Thyroid gland (tissue), 4 donors: ENCODE measurements at regions not wholly inside any gene's neighbourhood (a gene's known extent, or its start where the extent isn't known, plus 50 kb on each side); places are given as distances from the start of the nearest gene placed in this dataset.
"Not testable (repeated sequence)": the region's sequence is repeated elsewhere in the genome, so short reads cannot be mapped to it uniquely, and the experiment has no call there.

Source experiments
- DNase-seq, 2 donors: peaks; one replicate each; pipeline ENCODE4 v3.0.0-alpha.2; 2019
- H3K27ac ChIP-seq, 3 donors: fragments of 200-600 bp; sonication (generic); 1 replicate in 2 of 3; 2 replicates in 1 of 3; pipeline ENCODE4 v1.5.1; 2016 to 2019; ENCODE audit warnings: mild to moderate bottlenecking in 1 of 3, moderate library complexity in 1 of 3
- H3K27me3 ChIP-seq: fragments of 200-600 bp; sonication (generic); one replicate; pipeline ENCODE4 v1.5.1; 2019
- H3K36me3 ChIP-seq, 2 donors: fragments of 200-600 bp; sonication (generic); one replicate each; pipeline ENCODE4 v1.5.1; 2016 to 2019
- H3K4me1 ChIP-seq, 2 donors: fragments of 200-600 bp; sonication (generic); one replicate each; pipeline ENCODE4 v1.5.1; 2017 to 2019
- H3K4me3 ChIP-seq, 3 donors: fragments of 200-600 bp; sonication (generic); replicated peaks in 1 of 3; 1 replicate in 2 of 3; 2 replicates in 1 of 3; pipeline ENCODE4 v1.5.1; 2016; ENCODE audit warnings: mild to moderate bottlenecking in 1 of 3
- H3K9me3 ChIP-seq: fragments of 200-600 bp; sonication (generic); one replicate; pipeline ENCODE4 v1.5.1; 2017
- POLR2A ChIP-seq, 2 donors: fragments of 450-650 bp; IDR thresholded peaks; one replicate each; pipeline ENCODE4 v1.6.1; 2017; ENCODE audit warnings: antibody characterized with exemption in 2 of 2, mild to moderate bottlenecking in 2 of 2, moderate library complexity in 1 of 2
- WGBS, 2 donors: methylation state at CpG; one replicate each; pipeline ENCODE4 v1.1.5; 2017; 5-methylcytosine and 5-hydroxymethylcytosine counted together
- intact Hi-C: fragments of 100-400 bp; cut with DNase I; formaldehyde crosslinking; loops from one replicate; pipeline ENCODE4 v1.15.1; 2023
- TF ChIP-seq, protein P1 (sequence below), 6 experiments: fragments of 200-600 bp in 3 of 6; fragments of 450-650 bp in 3 of 6; sonication (generic) in 3 of 6; IDR thresholded peaks; one replicate each; pipeline ENCODE4 v1.5.1; 2016 to 2019; ENCODE audit warnings: antibody characterized with exemption in 6 of 6, mild to moderate bottlenecking in 2 of 6, inconsistent platforms in 1 of 6, moderate library complexity in 1 of 6

DNA sequence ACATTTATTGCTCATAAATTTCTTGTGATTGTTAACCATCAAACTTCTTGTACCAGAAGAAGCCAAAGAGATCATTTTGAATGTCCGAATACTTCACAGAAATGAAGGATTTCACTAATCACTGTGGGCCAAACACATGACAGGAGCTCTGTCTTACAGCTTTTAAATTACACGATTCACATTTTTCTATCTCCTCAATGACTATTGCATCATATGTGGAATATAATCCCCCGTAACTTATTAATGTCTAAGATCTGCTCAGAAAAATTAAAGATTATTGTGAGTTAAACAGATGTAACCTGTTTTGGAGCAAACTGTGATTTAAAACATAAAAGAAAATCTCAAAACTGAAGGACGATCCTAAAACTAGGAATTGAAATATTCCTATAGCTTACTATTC lies 645.2 kb upstream of the COX7C start:
- no peaks in the 10 kb centered on the region for H3K27me3 ChIP-seq
- DNase-seq = no peak
- TF ChIP-seq, protein P1, sequence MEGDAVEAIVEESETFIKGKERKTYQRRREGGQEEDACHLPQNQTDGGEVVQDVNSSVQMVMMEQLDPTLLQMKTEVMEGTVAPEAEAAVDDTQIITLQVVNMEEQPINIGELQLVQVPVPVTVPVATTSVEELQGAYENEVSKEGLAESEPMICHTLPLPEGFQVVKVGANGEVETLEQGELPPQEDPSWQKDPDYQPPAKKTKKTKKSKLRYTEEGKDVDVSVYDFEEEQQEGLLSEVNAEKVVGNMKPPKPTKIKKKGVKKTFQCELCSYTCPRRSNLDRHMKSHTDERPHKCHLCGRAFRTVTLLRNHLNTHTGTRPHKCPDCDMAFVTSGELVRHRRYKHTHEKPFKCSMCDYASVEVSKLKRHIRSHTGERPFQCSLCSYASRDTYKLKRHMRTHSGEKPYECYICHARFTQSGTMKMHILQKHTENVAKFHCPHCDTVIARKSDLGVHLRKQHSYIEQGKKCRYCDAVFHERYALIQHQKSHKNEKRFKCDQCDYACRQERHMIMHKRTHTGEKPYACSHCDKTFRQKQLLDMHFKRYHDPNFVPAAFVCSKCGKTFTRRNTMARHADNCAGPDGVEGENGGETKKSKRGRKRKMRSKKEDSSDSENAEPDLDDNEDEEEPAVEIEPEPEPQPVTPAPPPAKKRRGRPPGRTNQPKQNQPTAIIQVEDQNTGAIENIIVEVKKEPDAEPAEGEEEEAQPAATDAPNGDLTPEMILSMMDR (IDR thresholded peaks at IDR 0.05) = no peak
- no peaks in the 10 kb centered on the region for H3K4me1 ChIP-seq
- intact Hi-C loops = no loop called here
- WGBS, 2 donors = 90 to 93% methylated on average over 4 of the region's 4 CpGs
- no peak overlapping the region for H3K27ac ChIP-seq
- H3K36me3 ChIP-seq = no peaks in the 10 kb centered on the region
- no peaks in the 10 kb centered on the region for H3K9me3 ChIP-seq
- no peak overlapping the region for H3K4me3 ChIP-seq

DNA sequence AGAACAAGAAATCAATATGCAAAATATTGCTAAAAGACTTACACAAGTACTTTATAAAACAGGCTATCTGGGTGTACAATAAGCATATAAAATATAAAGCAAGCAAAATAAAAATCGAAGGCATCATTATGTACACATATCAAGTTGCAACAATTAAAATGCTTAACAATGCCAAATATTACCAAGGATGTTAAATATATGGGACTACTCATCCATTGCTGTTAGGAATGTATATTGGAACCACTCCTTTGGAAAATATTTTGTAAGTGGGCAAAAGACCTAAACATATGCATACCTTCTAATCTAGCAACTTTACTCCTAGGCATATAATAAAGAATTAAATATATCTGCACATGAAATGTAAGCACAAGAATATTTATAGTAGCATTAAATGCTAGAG lies 632.6 kb upstream of the COX7C start:
- intact Hi-C loops = no loop called here

DNA sequence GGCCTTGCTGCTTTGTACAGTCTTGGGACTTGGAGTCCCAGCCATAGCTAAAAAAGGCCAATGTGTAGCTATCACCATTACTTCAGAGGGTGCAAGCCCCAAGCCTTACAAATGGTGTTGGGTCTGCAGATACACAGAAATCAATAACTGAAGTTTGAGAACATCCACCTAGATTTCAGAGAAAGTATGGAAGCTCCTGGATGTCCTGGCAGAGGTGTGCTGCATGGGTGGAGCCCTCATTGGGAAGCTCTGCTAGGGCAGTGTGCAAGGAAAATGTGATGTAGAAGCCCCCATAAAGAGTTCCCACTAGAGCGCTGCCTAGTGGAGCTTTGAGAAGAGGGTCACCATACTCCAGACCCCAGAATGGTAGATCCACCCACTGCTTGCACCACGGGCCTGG lies 626.7 kb upstream of the COX7C start:
- intact Hi-C loops = no loop called here

More for the DNA sequence above, 632.6 kb upstream of the COX7C start:
- Histone ChIP-seq H3K4me1 (no peaks in the 10 kb centered on the region), H3K36me3 (no peaks in the 10 kb centered on the region), H3K27me3 (no peaks in the 10 kb centered on the region), H3K27ac (no peak overlapping the region), H3K4me3 (no peak overlapping the region), H3K9me3 (no peaks in the 10 kb centered on the region)
- 80% methylated on average over 1 of the region's 1 CpG for WGBS, 2 donors
- TF ChIP-seq, protein P1 (IDR thresholded peaks at IDR 0.05) = no peak
- no peak for TF ChIP-seq POLR2A (IDR thresholded peaks at IDR 0.05)
- no peak for DNase-seq

DNA sequence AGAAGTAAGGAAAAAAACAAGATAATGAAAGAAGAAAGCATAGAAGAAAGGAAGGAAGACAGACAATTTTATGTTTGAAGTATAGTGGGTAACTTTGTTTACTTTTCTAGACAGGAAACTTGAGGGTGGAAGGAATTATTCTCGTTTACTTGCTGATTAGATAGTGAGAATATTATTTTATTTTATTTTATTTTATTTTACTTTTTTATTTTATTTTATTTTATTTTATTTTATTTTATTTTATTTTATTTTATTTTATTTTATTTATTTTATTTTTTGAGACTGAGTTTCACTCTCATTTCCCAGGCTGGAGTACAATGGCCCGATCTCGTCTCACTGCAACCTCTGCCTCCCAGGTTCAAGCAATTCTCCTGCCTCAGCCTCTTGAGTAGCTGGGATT lies 623.1 kb upstream of the COX7C start:
- H3K9me3 ChIP-seq, H3K4me3 ChIP-seq, intact Hi-C loops, DNase-seq, H3K36me3 ChIP-seq, H3K4me1 ChIP-seq, H3K27ac ChIP-seq, H3K27me3 ChIP-seq: not testable (repeated sequence)
- 84 to 86% methylated on average over 3 of the region's 3 CpGs for WGBS, 2 donors

More for the DNA sequence above, 626.7 kb upstream of the COX7C start:
- Histone ChIP-seq H3K36me3 (no peaks in the 10 kb centered on the region), H3K9me3 (no peaks in the 10 kb centered on the region), H3K4me1 (no peaks in the 10 kb centered on the region), H3K27me3 (no peaks in the 10 kb centered on the region), H3K4me3 (no peak overlapping the region), H3K27ac (no peak overlapping the region)
- TF ChIP-seq, protein P1 (IDR thresholded peaks at IDR 0.05) = no peak
- TF ChIP-seq POLR2A (IDR thresholded peaks at IDR 0.05) = no peak
- no peak for DNase-seq
- WGBS, 2 donors = 75 to 81% methylated on average over 2 of the region's 2 CpGs

DNA sequence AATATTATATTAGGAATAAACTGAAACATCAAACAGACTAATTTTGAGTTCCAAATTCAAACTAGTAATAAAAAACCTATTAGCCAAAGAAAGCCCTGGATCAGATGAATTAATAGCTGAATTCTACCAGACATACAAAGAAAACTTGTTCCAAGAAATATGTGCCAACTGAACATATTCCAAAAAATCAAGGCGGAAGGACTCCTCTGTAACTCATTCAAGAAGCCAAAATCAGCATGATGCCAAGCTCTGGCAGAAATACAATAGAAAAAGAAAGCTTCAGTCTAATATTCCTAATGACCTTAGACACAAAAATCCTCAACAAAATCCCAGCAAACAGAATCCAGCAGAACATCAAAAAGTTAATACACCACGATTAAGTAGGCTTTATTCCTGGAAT lies 619.1 kb upstream of the COX7C start:
- DNase-seq = no peak
- Histone ChIP-seq H3K4me1 (no peaks in the 10 kb centered on the region), H3K36me3 (no peaks in the 10 kb centered on the region), H3K9me3 (no peaks in the 10 kb centered on the region), H3K27me3 (no peaks in the 10 kb centered on the region), H3K4me3 (no peak overlapping the region), H3K27ac (no peak overlapping the region)
- intact Hi-C loops = no loop called here
- TF ChIP-seq, protein P1 (IDR thresholded peaks at IDR 0.05) = no peak
- no peak for TF ChIP-seq POLR2A (IDR thresholded peaks at IDR 0.05)
- WGBS, 2 donors = 39 to 40% methylated on average over 2 of the region's 2 CpGs

DNA sequence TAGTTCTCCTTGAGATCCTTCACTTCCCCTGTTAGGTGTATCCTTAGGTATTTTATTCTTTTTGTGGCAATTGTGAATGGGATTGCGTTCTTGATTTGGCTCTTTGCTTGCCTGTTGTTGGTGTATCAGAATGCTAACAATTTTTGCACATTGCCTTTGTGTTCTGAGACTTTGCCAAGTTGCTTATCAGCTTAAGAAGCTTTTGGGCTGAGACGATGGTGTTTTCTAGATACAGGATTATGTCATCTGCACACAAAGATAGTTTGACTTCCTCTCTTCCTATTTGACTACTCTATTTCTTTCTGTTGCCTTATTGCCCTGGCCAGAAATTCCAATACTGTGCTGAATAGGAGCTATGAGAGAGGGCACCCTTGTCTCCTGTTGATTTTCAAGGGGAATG lies 609.4 kb upstream of the COX7C start:
- intact Hi-C loops = no loop called here
- H3K27me3 ChIP-seq = no peaks in the 10 kb centered on the region
- H3K9me3 ChIP-seq = no peaks in the 10 kb centered on the region
- TF ChIP-seq POLR2A (IDR thresholded peaks at IDR 0.05) = no peak
- TF ChIP-seq, protein P1 (IDR thresholded peaks at IDR 0.05) = no peak
- no peaks in the 10 kb centered on the region for H3K4me1 ChIP-seq
- no peak overlapping the region for H3K4me3 ChIP-seq
- WGBS, 2 donors = 79 to 87% methylated on average over 2 of the region's 2 CpGs
- no peak for DNase-seq
- no peaks in the 10 kb centered on the region for H3K36me3 ChIP-seq
- no peak overlapping the region for H3K27ac ChIP-seq
